Hematopoietic multipotent progenitor cell treated with erythropoietin and hydrocortisone succinate and interleukin-3 and kit ligand, for 8 days (in vitro differentiated cells): ENCODE measurements at regions not wholly inside any gene's neighbourhood (a gene's known extent, or its start where the extent isn't known, plus 50 kb on each side); places are given as distances from the start of the nearest gene placed in this dataset.
"Not testable (repeated sequence)": the region's sequence is repeated elsewhere in the genome, so short reads cannot be mapped to it uniquely, and the experiment has no call there.

Experiments used
- DNase-seq: peaks from one replicate; pipeline ENCODE4 v3.0.0-alpha.2; 2015

- DNase-seq = no peak
Observed at GRCh38 chr6:131336596-131336995, 201.3 kb downstream of the AKAP7 start.

- not testable (repeated sequence) for DNase-seq
Observed at GRCh38 chr6:131346896-131347295, 211.6 kb downstream of the AKAP7 start.

- DNase-seq = no peak
Observed at GRCh38 chr6:131348572-131348971, 213.3 kb downstream of the AKAP7 start.

GRCh38 chr6:131349199-131349598, 213.9 kb downstream of the AKAP7 start:
- no peak for DNase-seq

GRCh38 chr6:131353106-131353505, 217.8 kb downstream of the AKAP7 start:
- no peak for DNase-seq

- DNase-seq = no peak
Observed at GRCh38 chr6:131353876-131354275, 218.6 kb downstream of the AKAP7 start.

- DNase-seq = no peak
Observed at GRCh38 chr6:131354356-131354755, 218.7 kb upstream of the ARG1 start.

GRCh38 chr6:131356161-131356560, 216.9 kb upstream of the ARG1 start:
- DNase-seq = no peak

- no peak for DNase-seq
Observed at GRCh38 chr6:131357501-131357900, 215.5 kb upstream of the ARG1 start.

- DNase-seq = no peak
Observed at GRCh38 chr6:131362070-131362469, 211.0 kb upstream of the ARG1 start.

GRCh38 chr6:131362696-131363095, 210.3 kb upstream of the ARG1 start:
- DNase-seq = no peak

- no peak for DNase-seq
Observed at GRCh38 chr6:131363947-131364834, 208.8 kb upstream of the ARG1 start.

- DNase-seq = no peak
Observed at GRCh38 chr6:131366223-131366622, 206.8 kb upstream of the ARG1 start.

GRCh38 chr6:131367206-131367873, 205.7 kb upstream of the ARG1 start:
- no peak for DNase-seq

GRCh38 chr6:131368198-131368911, 204.7 kb upstream of the ARG1 start:
- no peak for DNase-seq

- DNase-seq = no peak
Observed at GRCh38 chr6:131372535-131372934, 200.5 kb upstream of the ARG1 start.

- DNase-seq = no peak
Observed at GRCh38 chr6:131377112-131377705, 195.8 kb upstream of the ARG1 start.

- no peak for DNase-seq
Observed at GRCh38 chr6:131378874-131379273, 194.2 kb upstream of the ARG1 start.

GRCh38 chr6:131379948-131380347, 193.1 kb upstream of the ARG1 start:
- no peak for DNase-seq

- DNase-seq = no peak
Observed at GRCh38 chr6:131381052-131381708, 191.8 kb upstream of the ARG1 start.

- DNase-seq = no peak
Observed at GRCh38 chr6:131381709-131382093, 191.3 kb upstream of the ARG1 start.

- no peak for DNase-seq
Observed at GRCh38 chr6:131382631-131383030, 190.4 kb upstream of the ARG1 start.
